Stimulated activated CD8-positive, alpha-beta memory T cell treated with anti-CD3 and anti-CD28 coated beads, Interleukin-2, amount 100 ng/mL, for 1 hour (primary cell): ENCODE measurements at regions not wholly inside any gene's neighbourhood (a gene's known extent, or its start where the extent isn't known, plus 50 kb on each side); places are given as distances from the start of the nearest gene placed in this dataset.

Experiments
- DNase-seq, 2 donors: peaks; one replicate each; pipeline ENCODE4 v3.0.0-alpha.2; 2020; ENCODE audit warnings: low read depth in 2 of 2

- DNase-seq, result no peak
Measured at GRCh38 chr16:85556456-85557082, 56.6 kb upstream of the GSE1 start.

GRCh38 chr16:85557083-85557970, 55.8 kb upstream of the GSE1 start:
- no peak for DNase-seq

- no peak for DNase-seq
Measured at GRCh38 chr16:85557971-85558657, 55.0 kb upstream of the GSE1 start.

- DNase-seq, result no peak
Measured at GRCh38 chr16:85560932-85561247, 52.2 kb upstream of the GSE1 start.

- no peak for DNase-seq
Measured at GRCh38 chr16:85561248-85562092, 51.7 kb upstream of the GSE1 start.

GRCh38 chr16:85562093-85562786, 50.9 kb upstream of the GSE1 start:
- no peak for DNase-seq

- DNase-seq, result no peak
Measured at GRCh38 chr16:85563034-85563433, 50.1 kb upstream of the GSE1 start.
